ENCODE measurements at regions not wholly inside any gene's neighbourhood (a gene's known extent, or its start where the extent isn't known, plus 50 kb on each side); places are given as distances from the start of the nearest gene placed in this dataset.
A peak's percentile ranks its signal among the peaks of the same experiment; 100 is the strongest.

DNA sequence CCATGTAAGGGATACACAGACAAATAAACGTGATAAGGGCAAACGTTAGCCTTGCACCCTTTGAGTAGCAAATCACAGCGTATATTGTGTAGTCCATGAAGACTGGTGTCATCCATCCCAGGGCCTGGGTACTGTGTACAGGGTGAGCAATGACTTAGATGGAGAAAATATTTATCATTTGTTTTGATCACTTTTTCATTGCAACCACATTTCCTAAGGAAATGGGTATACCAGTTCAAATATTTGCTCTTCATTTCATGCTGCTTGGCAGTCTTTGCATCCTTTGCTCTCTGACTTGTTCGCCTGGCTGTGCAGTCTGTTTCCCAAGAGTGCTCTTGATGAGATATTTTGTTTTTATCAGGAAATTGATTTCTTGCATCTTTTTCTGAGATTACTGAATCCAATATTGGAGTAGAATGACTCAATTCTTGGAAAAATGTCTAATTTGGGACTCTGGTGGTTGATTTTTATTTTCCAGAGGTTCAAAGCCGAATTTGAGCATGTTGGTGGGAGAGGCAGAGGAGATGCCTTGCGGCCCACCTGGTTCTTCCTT, 424.6 kb upstream of the SEMA6D start:
- no peak for DNase-seq

DNA sequence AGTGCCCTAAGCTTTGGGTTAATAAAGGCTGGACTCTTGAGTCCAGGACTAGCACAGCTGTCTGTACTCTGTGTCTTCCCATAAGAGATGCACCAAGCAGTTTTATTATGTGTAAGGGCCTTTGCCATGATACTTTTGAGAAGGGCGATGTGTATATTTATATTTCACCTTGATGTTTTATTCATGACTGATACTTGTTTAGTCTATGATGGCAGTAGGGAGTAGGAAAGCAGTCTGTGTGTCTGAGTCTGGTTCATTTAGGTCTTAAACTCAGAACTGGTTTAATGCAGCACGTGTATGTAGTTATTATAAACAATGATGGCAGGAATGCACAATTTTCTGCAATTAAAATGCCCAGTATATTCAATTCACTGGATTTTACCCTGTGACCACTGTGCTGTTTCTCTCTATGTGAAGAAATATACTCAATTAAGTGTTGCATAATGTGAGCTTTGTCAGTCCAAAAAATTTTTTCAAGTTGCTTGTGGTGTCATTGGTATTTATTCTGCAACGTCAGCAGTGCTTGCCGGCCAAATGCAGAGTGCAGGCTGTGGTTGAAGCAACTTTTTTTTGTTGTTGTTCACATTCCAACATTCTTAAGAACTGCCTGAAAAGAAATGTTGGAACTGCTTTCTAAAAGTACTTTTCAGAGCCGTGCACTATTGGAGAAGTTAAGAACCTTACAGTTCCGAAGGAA, 423.7 kb upstream of the SEMA6D start:
- peak; percentile 70 for DNase-seq

- DNase-seq = no peak
These were observed 422.5 kb upstream of the SEMA6D start for GRCh38 chr15:47294765-47295259.

DNA sequence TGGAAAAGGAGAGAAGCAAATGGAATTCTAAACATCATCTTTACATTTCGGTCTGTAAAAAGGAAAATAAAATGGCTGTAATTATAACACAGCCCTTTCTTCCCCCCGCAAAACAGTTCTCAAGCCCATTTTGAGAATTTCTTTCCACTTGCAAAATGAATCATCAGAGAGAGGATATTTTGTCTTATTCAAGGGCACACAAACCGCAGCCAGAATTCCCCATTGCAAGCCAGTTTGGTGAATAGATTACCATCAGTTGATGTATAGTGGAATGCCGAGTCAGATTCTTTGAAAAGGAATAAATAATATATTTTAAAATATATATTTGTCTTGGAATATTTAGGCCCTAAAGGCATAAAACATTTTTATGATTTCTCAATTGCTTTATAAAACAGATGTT, 420.4 kb upstream of the SEMA6D start:
- DNase-seq = no peak

GRCh38 chr15:47299846-47300434, 417.4 kb upstream of the SEMA6D start:
- no peak for DNase-seq

DNA sequence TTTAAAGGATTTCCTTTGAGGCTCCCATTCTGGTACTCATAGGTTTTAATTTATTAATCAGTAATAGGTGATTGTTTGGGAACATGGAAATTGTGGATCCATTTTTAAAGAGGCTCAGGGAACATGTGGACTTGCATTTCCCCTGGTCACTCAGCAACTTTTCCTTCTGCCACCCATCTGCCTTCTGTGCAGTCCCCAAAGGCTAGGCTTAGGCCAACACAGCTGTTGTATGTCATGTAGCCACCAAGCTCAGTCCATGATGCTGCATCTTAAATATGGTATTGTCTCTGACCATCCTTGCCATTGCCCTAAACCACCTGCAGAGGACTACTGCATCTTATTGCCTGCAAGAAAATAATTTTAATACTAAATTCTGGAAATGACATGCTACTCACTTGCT, 416.7 kb upstream of the SEMA6D start:
- no peak for DNase-seq

DNA sequence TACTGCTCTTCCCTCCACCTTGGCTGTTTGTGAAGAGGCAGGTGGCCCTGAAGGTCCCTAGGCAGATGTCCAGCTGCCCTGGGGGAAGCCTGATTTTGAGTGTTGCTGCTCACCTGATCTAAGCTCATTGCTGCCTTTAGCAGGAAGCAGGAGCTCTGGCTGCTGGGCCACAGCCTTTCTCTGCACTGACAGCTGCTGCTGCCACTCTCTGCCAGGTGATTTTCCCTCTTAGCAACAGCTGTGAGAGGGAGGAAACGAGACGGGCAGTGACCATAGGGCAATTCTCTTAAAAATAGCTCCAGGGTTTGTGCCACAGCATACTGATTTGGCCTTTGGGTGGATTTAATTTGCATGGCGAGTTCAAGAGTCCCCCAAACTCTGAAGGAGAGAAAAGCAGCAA, 415.8 kb upstream of the SEMA6D start:
- DNase-seq = no peak

DNA sequence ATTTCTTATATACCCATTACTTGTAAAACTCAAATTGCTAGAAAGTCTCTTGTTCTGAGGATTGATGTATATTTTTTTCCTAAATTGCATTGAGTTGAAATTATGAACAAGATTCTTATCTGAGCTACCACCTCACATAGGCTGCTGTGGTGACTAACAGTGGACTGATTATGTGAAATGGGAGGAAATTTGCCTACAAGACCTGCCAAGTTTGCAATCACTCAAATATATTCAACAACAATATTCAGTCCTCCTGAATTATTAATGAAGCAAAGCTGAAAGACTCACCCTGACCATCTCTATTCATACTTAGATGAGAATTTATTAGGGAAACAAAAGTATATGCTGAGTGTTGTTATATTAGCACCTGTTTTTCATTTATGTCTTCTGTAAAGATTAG, 412.6 kb upstream of the SEMA6D start:
- no peak for DNase-seq

DNA sequence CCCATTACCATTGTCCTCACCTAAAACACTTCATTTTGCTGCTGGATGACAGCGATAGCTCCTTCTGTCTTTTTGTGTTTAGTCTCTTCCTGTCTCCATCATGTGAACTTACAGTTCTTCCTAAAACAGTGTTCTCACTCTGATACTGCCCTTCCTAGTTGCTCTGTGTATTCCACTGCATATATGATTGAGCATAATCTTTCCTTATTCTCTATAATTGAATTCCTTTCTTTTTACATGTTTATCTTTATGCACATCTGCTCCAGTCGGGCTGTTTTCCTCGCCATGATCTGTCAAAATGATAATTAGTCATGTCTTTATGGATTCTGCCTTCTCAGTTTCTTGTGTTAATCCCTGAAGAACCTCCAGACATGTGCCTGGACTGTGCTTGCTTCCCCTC, 405.1 kb upstream of the SEMA6D start:
- no peak for DNase-seq

GRCh38 chr15:47326410-47327333, 390.6 kb upstream of the SEMA6D start:
- DNase-seq = no peak

DNA sequence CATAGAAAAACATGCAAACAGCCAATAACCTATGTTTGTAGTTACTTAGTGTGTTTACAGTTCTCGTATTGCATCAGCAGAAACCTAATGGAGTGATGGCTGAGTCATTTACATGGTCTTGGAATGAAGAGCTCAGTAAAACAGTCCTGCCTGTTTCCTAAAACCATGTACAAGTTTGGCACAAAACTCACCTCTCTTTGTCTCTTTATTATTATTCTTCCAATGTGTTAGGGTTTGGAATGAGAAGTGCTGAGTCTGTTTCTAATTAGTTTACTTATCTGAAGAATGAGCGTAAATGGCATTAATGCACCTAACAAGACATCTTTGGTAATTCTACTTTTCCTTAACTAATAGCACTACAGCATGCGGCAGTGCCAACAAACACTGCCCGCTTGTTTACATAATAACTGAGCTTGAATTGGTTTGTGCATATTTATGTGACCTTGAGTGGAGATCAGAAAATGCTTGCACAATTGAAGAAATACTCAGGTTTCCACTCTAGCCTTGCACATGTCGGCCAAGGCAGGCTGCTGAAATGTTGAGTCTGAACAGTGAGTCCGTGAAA, 385.4 kb upstream of the SEMA6D start:
- no peak for DNase-seq

DNA sequence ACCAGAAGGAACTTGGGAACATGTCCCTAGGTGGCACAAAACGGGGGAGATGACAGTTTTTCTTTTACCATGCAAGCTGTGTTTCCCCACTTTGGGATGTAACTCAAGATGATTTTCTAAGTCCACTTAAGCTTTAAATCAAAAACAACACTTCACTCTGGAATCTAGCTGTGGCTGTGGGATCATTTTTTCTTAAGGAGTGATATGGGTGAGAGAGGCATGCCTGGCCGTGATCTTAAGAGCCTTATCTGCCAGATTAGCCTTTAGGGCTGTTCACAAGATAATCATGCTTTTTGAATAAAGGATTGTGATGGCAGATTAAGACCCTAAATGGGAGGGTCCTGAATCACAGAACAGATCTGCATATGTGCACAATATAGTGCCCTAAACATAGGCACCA, 384.8 kb upstream of the SEMA6D start:
- no peak for DNase-seq

GRCh38 chr15:47333734-47334133, 383.6 kb upstream of the SEMA6D start:
- DNase-seq = no peak

GRCh38 chr15:47334805-47335535, 382.3 kb upstream of the SEMA6D start:
- DNase-seq = no peak

DNA sequence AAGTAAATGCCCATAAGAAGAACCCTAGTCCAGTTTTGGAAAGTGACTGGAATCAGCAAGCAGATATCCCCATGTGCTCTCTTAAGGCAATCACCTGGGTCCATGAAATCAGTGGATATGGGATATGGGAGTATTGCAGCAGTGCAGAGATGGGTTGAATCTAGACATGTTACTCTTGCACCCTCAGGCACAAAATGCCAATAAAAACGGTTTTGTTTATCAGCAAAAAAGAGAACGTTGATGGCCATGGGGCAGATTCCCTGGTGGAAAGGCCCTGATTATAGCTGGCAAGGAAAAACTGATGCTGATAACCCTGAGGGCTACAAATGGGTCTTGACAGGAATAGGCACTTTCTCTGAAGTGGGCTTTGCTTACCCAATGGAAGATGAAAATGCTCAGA, 380.2 kb upstream of the SEMA6D start:
- no peak for DNase-seq

DNA sequence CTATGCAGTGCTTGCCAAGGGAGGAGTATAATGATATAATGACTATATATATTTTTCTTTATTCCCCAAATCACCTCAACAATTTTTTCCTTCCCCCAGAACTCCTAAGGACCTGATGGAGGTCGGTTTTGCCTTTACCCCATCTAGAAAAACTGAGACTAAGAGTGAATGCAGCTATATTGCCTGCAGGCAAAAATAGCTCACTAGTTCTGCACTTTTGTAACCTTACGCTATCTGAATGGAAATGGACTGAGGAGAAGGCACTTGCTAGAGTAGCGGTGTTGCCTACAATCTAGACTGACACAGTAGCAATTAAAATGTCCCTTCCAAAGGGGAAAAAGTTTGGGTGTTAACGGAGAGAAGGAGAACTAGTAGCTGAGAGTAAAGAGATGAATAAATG, 379.5 kb upstream of the SEMA6D start:
- no peak for DNase-seq

DNA sequence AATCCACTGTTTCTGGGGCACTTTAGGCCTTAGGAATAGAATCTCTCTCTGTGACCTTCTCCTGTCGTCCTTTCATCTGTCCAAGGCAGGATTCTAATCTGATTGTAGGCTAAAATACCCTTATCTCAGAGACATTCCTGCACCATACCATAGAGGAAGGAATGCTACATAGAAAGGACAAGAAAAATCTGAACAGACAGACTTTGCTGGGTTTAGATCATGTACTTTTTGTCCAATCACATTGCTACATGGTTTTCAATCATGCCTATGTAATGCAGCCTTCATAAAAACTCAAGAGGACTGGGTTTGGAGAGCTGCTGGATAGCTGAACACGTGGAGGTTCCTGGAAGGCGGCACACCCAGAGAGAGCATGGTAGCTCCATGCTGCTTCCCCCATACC, 378.5 kb upstream of the SEMA6D start:
- DNase-seq = no peak

DNA sequence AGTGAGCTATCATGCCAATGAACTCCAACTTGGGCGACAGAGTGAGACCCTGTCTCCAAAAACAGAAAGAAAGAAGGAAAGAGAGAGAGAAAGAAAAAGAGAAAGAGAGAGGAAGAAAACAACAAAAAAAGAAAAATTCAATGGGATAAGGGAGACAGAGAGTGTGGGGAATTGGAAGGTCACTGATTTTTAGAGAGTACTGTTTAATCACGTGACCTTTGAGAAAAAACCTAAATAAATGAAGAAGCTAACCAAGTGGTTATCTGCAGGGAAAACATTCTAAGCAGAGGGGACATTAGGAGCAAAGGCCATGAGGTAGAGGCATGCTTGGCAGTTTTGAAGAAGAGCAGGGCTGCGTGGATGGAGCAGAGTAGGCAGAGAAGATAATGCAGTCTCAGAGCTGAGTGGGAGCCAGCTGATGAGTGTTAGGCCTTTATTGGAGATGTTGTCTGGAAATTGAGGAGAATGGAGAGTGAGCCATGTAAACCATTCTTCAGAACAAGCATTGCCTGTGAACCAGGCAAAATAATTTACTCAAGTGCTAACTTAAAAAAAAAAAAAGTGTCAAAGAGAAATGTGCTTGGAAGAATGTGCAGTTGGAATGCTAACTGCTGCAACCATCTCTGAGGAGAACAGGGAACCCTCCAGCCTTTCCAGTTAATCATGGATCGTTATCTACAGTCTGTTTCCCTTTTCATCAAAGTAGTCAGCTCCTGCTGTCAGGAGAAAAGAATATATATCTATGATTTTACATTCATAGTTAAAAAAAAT, 377.3 kb upstream of the SEMA6D start:
- DNase-seq = no peak

DNA sequence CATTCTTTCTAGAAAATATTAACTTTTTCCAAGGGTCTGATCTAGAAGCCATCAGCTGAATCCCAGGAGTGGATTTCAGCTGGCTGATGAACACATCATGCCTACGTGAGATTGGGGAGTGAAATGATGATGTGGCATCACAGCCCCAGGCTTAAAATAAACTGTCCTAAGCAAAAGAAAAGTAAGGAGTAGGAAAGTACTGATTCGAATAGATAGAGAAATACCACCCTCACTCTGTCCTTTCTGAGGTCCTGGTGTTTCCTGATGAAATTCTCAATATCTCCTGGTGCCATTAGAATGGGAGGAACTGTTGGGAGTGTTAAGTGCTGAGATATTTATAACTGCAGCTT, 376.8 kb upstream of the SEMA6D start:
- DNase-seq = no peak

- no peak for DNase-seq
These were observed 368.1 kb upstream of the SEMA6D start for GRCh38 chr15:47349179-47349578.

DNA sequence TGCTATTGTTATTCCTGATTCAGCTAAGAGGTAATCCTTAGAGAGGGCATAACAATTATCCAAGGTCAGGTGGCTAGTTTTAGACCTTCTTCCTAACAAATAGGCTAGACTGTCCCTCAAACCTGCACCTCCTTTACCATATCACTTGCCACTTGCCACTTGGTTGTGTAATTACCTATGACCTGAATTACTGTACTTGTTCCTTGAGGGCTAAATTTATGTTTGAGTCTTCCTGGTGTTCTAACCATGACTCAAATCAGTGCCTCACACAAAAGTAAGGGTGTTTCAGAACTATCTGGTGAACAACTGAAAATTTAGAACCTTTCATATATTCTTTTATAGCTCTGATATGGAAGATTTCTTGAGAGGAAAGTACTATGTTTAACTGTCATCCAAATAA, 365.8 kb upstream of the SEMA6D start:
- DNase-seq = no peak

- no peak for DNase-seq
These were observed 365.1 kb upstream of the SEMA6D start for GRCh38 chr15:47352217-47352616.

All from right forelimb (tissue), 1 donor.